OCI-LY3 (cell line): ENCODE measurements at regions not wholly inside any gene's neighbourhood (a gene's known extent, or its start where the extent isn't known, plus 50 kb on each side); places are given as distances from the start of the nearest gene placed in this dataset.

Experiments used
- H2AFZ ChIP-seq: fragments of 200-600, 300-600 bp; shearing (Covaris generic); 2 replicates; pipeline ENCODE4 v1.6.0; 2014; ENCODE audit warnings: antibody characterized with exemption, low read depth, low read length
- H3K27ac ChIP-seq: fragments of 200-600, 300-600 bp; sonication (generic); 2 replicates; pipeline ENCODE4 v1.5.1; 2014; ENCODE audit warnings: mild to moderate bottlenecking, low read length, moderate library complexity, mixed read lengths
- H3K27me3 ChIP-seq: fragments of 200-600, 300-600 bp; sonication (generic); 2 replicates; pipeline ENCODE4 v1.6.1; 2014; ENCODE audit warnings: low read depth, low read length, mixed read lengths
- H3K36me3 ChIP-seq: fragments of 200-600, 300-600 bp; sonication (generic); replicated peaks from 2 replicates; pipeline ENCODE3; 2014; ENCODE audit warnings: low read depth, low read length, mixed read lengths
- H3K4me1 ChIP-seq: fragments of 300-600, 200-600 bp; sonication (generic); 2 replicates; pipeline ENCODE4 v1.6.1; 2014; ENCODE audit warnings: low read length, mixed read lengths
- H3K4me2 ChIP-seq: fragments of 200-600, 300-600 bp; sonication (generic); 2 replicates; pipeline ENCODE4 v1.6.1; 2014; ENCODE audit warnings: low read length, mixed read lengths
- H3K4me3 ChIP-seq: fragments of 300-600, 200-600 bp; sonication (generic); 2 replicates; pipeline ENCODE4 v1.5.1; 2014; ENCODE audit warnings: antibody characterized with exemption, mild to moderate bottlenecking, low read length, moderate library complexity
- H3K79me2 ChIP-seq: fragments of 300-600, 200-600 bp; shearing (Covaris generic); 2 replicates; pipeline ENCODE4 v1.6.1; 2014; ENCODE audit warnings: mild to moderate bottlenecking, low read length, mixed read lengths
- H3K9ac ChIP-seq: fragments of 300-600, 200-600 bp; shearing (Covaris generic); 2 replicates; pipeline ENCODE4 v1.6.0; 2014; ENCODE audit warnings: mild to moderate bottlenecking, low read length, moderate library complexity
- H3K9me3 ChIP-seq: fragments of 200-600, 300-600 bp; shearing (Covaris generic); 2 replicates; pipeline ENCODE4 v1.6.1; 2014; ENCODE audit warnings: low read length, mixed read lengths; ENCODE audit not compliant: insufficient read depth
- H4K20me1 ChIP-seq: fragments of 200-600, 300-600 bp; sonication (generic); 2 replicates; pipeline ENCODE4 v1.6.1; 2016; ENCODE audit warnings: low read length, mixed read lengths; ENCODE audit not compliant: insufficient read depth
- CTCF ChIP-seq: fragments of 200-600, 300-600 bp; sonication (generic); IDR thresholded peaks from 2 replicates; pipeline ENCODE4 v1.5.1; 2014; ENCODE audit warnings: antibody characterized with exemption, low read length, low read depth
- EZH2phosphoT487 ChIP-seq: fragments of 200-600 bp; shearing (Covaris generic); IDR thresholded peaks from 2 replicates; pipeline ENCODE4 v1.6.1; 2018; ENCODE audit warnings: antibody characterized with exemption, mixed run types, low read depth

DNA sequence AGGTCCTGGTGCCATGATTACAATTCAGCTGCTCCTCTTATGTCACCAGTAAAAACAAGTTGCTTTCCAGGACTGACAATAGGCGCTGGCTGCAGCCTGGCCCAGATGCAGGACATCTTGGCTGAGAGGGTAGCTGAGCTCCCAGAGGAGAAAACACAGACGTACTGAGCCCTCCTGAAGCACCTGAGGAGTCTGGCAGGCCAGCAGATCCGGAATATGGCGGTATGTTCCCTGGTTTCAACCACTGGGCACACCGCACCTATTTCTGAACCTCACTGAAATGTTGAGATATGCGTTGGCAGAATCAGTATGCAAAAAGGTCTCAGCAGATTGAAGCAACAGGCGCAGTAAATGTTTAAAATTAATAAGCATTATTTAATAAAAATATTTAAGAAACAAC lies 73.1 kb upstream of the BZW1 start:
- Histone ChIP-seq H2AFZ (no peak overlapping the region), H3K79me2 (no peaks in the 10 kb centered on the region), H3K9me3 (no peaks in the 10 kb centered on the region), H3K4me3 (no peak overlapping the region), H3K4me1 (no peaks in the 10 kb centered on the region), H3K4me2 (no peak overlapping the region), H3K36me3 (no peaks in the 10 kb centered on the region), H3K27me3 (peaks cover 26% of the 10 kb centered on the region), H3K27ac (no peak overlapping the region), H4K20me1 (no peaks in the 10 kb centered on the region), H3K9ac (no peak overlapping the region)
- TF ChIP-seq EZH2phosphoT487 (no peak), CTCF (no peak)

DNA sequence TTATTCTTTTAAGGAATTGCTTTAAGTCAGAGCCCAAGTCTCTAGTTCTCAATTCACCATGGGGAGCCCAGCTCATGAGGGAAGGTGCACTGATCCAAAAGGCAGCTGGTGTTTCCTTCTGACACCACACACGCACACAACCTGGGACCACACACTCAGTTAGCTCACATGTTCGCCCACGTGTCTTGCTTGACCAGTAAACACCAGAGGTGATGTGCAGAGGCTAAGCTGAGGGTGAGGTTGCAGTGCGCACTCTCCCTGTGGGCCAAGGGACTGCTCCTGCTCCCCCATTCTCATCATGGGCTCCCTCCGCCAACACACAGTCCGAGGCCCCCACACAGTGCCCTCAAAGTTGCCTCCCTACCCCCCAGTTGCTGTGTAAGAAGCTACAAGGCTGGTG lies 70.8 kb upstream of the BZW1 start:
- Histone ChIP-seq H3K36me3 (no peaks in the 10 kb centered on the region), H4K20me1 (no peaks in the 10 kb centered on the region), H3K4me1 (no peaks in the 10 kb centered on the region), H3K4me3 (no peak overlapping the region), H3K27me3 (peaks cover 26% of the 10 kb centered on the region), H3K9ac (no peak overlapping the region), H3K4me2 (no peak overlapping the region), H3K79me2 (no peaks in the 10 kb centered on the region), H2AFZ (no peak overlapping the region), H3K9me3 (no peaks in the 10 kb centered on the region), H3K27ac (no peak overlapping the region)
- no peak for TF ChIP-seq CTCF
- TF ChIP-seq EZH2phosphoT487 = no peak

DNA sequence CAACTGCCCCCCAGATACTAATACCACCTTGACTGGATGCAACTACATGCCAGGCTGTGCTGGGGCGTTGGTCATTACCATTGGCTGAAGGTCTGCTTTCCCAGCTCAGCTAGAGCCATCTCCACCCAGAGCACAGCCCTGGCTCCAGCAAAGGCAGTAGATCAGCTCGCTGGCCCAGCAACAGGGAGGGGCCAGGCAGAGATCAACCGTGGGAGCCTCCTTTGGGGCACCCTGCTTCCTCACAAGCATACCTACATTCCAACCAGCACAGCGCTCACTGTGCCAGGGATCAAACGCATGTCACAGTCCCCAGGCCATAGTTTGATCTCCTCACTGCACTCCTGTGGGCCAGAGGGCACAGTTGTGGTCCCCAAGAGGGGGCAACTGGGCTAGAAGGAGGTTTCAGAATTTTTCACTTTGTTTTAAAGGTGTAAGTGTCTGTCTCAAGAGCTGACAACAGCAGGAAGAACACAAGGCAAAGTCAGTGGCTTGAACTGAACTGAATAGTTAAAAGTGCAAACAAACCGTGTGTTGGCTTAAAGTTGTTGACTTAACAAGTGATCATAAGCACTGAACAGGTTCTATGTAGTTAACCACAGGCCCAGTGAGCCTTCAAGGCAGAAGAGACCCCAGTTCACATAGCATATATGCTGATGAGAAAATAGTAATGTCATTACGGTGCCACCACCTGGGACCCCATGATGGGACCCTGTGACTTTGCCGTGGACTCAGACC lies 70.1 kb upstream of the BZW1 start:
- H3K27ac ChIP-seq = no peak overlapping the region
- H3K9ac ChIP-seq = no peak overlapping the region
- H3K4me2 ChIP-seq = no peak overlapping the region
- no peaks in the 10 kb centered on the region for H3K79me2 ChIP-seq
- H3K4me3 ChIP-seq = no peak overlapping the region
- no peak overlapping the region for H2AFZ ChIP-seq
- no peak for TF ChIP-seq EZH2phosphoT487
- TF ChIP-seq CTCF = no peak
- H3K36me3 ChIP-seq = no peaks in the 10 kb centered on the region
- no peaks in the 10 kb centered on the region for H3K9me3 ChIP-seq
- no peaks in the 10 kb centered on the region for H4K20me1 ChIP-seq
- H3K27me3 ChIP-seq = peaks cover 21% of the 10 kb centered on the region
- no peaks in the 10 kb centered on the region for H3K4me1 ChIP-seq

- no peaks in the 10 kb centered on the region for H3K4me1 ChIP-seq
- H2AFZ ChIP-seq = no peak overlapping the region
- no peak overlapping the region for H3K9ac ChIP-seq
- no peak overlapping the region for H3K27ac ChIP-seq
- TF ChIP-seq CTCF (no peak), EZH2phosphoT487 (no peak)
- no peaks in the 10 kb centered on the region for H3K9me3 ChIP-seq
- no peaks in the 10 kb centered on the region for H4K20me1 ChIP-seq
- peaks cover 13% of the 10 kb centered on the region for H3K27me3 ChIP-seq
- no peaks in the 10 kb centered on the region for H3K79me2 ChIP-seq
- no peak overlapping the region for H3K4me2 ChIP-seq
- no peaks in the 10 kb centered on the region for H3K36me3 ChIP-seq
- H3K4me3 ChIP-seq = no peak overlapping the region
These were observed 69.3 kb upstream of the BZW1 start for GRCh38 chr2:200742426-200742825.
